ENCODE measurements at regions not wholly inside any gene's neighbourhood (a gene's known extent, or its start where the extent isn't known, plus 50 kb on each side); places are given as distances from the start of the nearest gene placed in this dataset.

DNA sequence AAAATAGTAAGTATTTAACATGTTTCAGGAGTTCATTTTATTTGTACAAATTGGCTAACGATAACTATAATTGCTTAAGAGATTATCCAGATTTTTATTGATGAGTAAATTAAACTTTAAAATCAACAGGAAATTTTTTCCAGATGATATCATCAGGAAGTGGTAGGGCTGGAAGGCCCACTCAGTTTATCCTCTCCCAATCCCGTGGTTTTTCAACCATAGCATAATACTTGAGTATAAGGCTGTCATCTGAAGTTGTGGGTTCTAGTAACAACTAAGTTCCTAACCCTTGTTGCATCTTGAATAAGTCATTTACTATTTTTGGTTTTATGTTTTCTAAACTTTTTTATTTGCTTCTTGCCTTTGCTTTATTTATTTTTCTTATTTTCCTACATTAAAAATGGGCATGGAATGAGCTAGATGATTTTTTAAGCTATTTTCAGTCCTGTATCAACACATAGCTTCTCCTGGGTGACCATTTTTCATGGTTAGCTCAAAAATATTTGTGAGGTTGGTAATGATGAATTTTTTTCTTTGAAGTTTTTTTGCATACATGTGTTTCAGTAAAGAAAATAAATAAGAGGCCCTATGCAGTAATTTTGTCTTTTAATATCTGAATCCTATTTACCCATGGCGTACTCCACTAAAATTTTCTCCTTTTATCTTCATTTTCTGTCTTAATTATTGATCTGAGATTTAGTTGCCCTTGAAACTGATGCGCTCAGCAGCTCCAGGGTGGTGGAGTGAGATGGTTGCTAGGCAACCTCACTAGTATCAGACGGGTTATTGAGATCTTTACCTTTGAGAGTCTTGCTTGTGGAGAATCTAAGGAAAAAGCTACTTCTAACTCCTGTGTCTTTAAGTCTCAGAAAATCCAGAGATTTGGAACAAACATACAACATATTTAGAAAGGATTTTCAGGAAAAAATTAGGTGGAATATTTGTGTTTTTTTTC is 452.0 kb upstream of the CCDC179 start:
- intact Hi-C loops (cut with micrococcal nuclease) = no loop called here
- H3K27ac ChIP-seq (replicated peaks) = no peak overlapping the region
- H3K27me3 ChIP-seq (ENCODE audit: low read depth) = no peaks in the 10 kb centered on the region
- no peaks in the 10 kb centered on the region for H3K36me3 ChIP-seq
- peaks cover 4% of the 10 kb centered on the region for H3K9me3 ChIP-seq (replicated peaks)
- TF ChIP-seq, protein P1, sequence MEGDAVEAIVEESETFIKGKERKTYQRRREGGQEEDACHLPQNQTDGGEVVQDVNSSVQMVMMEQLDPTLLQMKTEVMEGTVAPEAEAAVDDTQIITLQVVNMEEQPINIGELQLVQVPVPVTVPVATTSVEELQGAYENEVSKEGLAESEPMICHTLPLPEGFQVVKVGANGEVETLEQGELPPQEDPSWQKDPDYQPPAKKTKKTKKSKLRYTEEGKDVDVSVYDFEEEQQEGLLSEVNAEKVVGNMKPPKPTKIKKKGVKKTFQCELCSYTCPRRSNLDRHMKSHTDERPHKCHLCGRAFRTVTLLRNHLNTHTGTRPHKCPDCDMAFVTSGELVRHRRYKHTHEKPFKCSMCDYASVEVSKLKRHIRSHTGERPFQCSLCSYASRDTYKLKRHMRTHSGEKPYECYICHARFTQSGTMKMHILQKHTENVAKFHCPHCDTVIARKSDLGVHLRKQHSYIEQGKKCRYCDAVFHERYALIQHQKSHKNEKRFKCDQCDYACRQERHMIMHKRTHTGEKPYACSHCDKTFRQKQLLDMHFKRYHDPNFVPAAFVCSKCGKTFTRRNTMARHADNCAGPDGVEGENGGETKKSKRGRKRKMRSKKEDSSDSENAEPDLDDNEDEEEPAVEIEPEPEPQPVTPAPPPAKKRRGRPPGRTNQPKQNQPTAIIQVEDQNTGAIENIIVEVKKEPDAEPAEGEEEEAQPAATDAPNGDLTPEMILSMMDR (IDR thresholded peaks at IDR 0.05; ENCODE audit: borderline replicate concordance) = no peak
- DNase-seq = no peak
- no peak overlapping the region for H3K4me3 ChIP-seq
- H3K4me1 ChIP-seq = no peaks in the 10 kb centered on the region

DNA sequence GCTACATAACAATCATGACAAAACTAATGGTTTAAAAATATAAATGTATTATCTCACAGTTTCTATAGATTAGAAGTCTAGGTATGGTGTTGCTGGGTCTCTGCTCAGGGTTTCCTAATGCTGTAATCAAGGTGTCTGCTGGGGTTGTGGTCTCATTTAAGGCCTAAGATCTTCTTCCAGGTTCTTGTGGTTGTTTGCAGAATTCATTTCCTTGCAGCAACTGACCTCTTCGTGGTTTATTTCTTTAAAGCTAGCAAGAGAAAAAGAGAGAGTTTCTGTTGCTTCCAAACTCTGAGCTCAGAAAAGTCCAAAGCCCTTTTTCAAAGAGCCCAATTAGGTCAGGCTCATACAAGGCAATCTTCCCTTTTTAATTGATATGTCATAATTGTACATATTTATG is 452.7 kb upstream of the CCDC179 start:
- Histone ChIP-seq H3K36me3 (no peaks in the 10 kb centered on the region), H3K4me3 (no peak overlapping the region), H3K27me3 (ENCODE audit: low read depth) (no peaks in the 10 kb centered on the region), H3K4me1 (no peaks in the 10 kb centered on the region), H3K9me3 (replicated peaks) (peaks cover 4% of the 10 kb centered on the region), H3K27ac (replicated peaks) (no peak overlapping the region)
- DNase-seq = no peak
- intact Hi-C loops (cut with micrococcal nuclease) = no loop called here
- TF ChIP-seq, protein P1 (IDR thresholded peaks at IDR 0.05; ENCODE audit: borderline replicate concordance) = no peak

DNA sequence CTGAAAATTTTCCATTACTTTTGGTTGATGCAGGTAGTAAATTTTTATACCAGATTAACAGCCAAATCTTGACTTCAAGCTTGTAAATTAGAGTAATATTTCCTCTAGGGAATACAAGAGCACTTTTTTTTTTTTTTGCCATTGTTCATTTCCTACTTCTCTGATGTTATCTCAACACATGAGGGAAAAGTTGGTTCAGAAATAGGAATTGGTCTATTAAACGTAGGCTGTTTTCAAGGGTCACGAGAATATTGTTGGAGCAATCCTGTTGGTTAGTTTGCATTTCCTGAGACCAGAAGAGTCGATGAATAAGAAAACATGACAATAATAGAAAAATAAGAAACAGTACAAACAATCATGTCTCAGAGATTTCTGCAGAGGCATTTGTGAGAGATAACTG is 453.9 kb upstream of the CCDC179 start:
- intact Hi-C loops (cut with micrococcal nuclease) = no loop called here
- Histone ChIP-seq H3K4me1 (no peaks in the 10 kb centered on the region), H3K9me3 (replicated peaks) (peaks cover 4% of the 10 kb centered on the region), H3K27ac (replicated peaks) (no peak overlapping the region), H3K36me3 (no peaks in the 10 kb centered on the region), H3K27me3 (ENCODE audit: low read depth) (no peaks in the 10 kb centered on the region), H3K4me3 (no peak overlapping the region)
- TF ChIP-seq, protein P1 (IDR thresholded peaks at IDR 0.05; ENCODE audit: borderline replicate concordance) = no peak
- DNase-seq = no peak

DNA sequence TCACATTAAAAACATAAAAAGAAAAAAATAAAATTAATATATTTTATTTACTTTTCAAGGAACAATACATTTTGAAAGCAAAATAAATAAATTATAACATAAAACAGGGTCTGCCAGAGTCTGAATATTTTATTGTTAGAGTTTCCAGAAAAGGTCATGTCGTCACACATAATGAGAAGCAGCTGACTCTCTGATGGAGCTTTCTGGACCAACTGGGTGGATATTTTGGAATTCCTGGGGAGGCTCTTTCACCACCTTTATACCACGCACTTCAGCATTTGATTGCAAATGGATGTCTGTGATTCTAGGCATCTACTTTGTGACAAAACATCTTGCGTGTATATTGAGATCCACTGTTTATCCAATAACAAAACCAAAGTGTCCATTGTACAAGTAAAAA is 455.0 kb upstream of the CCDC179 start:
- Histone ChIP-seq H3K27me3 (ENCODE audit: low read depth) (no peaks in the 10 kb centered on the region), H3K9me3 (replicated peaks) (peaks cover 13% of the 10 kb centered on the region), H3K4me3 (no peak overlapping the region), H3K36me3 (no peaks in the 10 kb centered on the region), H3K4me1 (no peaks in the 10 kb centered on the region), H3K27ac (replicated peaks) (no peak overlapping the region)
- intact Hi-C loops (cut with micrococcal nuclease) = no loop called here
- TF ChIP-seq, protein P1 (IDR thresholded peaks at IDR 0.05; ENCODE audit: borderline replicate concordance) = no peak
- no peak for DNase-seq

DNA sequence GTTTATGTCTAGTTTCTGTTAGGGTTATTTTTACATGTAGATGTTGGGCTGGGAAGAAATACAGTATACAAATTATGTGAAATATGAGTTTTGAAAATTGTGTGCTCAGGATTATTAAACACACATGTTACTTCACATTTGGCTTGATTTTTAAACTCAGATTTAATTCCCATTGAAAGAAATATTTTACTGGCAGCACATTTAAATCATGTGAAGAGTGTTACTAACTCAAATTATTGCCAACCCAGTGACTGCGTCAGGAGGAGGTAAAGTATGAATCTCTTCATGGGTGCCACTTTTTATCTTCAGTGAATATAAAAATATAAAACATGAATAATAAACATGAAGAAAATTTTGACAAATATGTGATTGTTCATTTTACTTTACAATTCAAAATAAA is 457.5 kb upstream of the CCDC179 start:
- DNase-seq = no peak
- intact Hi-C loops (cut with micrococcal nuclease) = no loop called here

More for the DNA sequence above, 457.5 kb upstream of the CCDC179 start:
- TF ChIP-seq, protein P1 (IDR thresholded peaks at IDR 0.05; ENCODE audit: borderline replicate concordance) = no peak
- Histone ChIP-seq H3K9me3 (replicated peaks) (peaks cover 26% of the 10 kb centered on the region), H3K36me3 (no peaks in the 10 kb centered on the region), H3K27me3 (ENCODE audit: low read depth) (no peaks in the 10 kb centered on the region), H3K4me1 (no peaks in the 10 kb centered on the region), H3K4me3 (no peak overlapping the region), H3K27ac (replicated peaks) (no peak overlapping the region)
